Transverse colon (tissue), 4 donors: ENCODE measurements at regions not wholly inside any gene's neighbourhood (a gene's known extent, or its start where the extent isn't known, plus 50 kb on each side); places are given as distances from the start of the nearest gene placed in this dataset.

Experiments
- DNase-seq: peaks from one replicate; pipeline ENCODE4 v3.0.0-alpha.2; 2019
- H3K27ac ChIP-seq, 4 donors: fragments of 200-600 bp; sonication (generic); 2 replicates each; pipeline ENCODE4 v1.5.1; 2016 to 2018; ENCODE audit warnings: inconsistent platforms in 4 of 4
- H3K27me3 ChIP-seq: fragments of 200-600 bp; sonication (generic); 2 replicates; pipeline ENCODE4 v1.5.1; 2017; ENCODE audit warnings: inconsistent platforms
- H3K36me3 ChIP-seq, 4 donors: fragments of 200-600 bp; sonication (generic); 2 replicates each; pipeline ENCODE4 v1.5.1; 2017 to 2019; ENCODE audit warnings: inconsistent platforms in 4 of 4
- H3K4me1 ChIP-seq, 4 donors: fragments of 200-600 bp; sonication (generic); 2 replicates each; pipeline ENCODE4 v1.5.1; 2017 to 2020; ENCODE audit warnings: inconsistent platforms in 4 of 4
- H3K4me3 ChIP-seq, 4 donors: fragments of 200-600 bp; sonication (generic); 1 replicate in 1 of 4; 2 replicates in 3 of 4; pipeline versions ENCODE4 v1.5.1 to v1.6.1; 2017 to 2019; ENCODE audit warnings: inconsistent platforms in 4 of 4
- H3K9me3 ChIP-seq, 2 donors: fragments of 200-600 bp; sonication (generic); 2 replicates each; pipeline ENCODE4 v1.5.1; 2017 to 2019; ENCODE audit warnings: inconsistent platforms in 2 of 2
- CTCF ChIP-seq, 5 experiments: fragments of 200-600 bp in 3 of 5; fragments of 450-650 bp in 2 of 5; sonication (generic) in 3 of 5; IDR thresholded peaks; 1 replicate in 2 of 5; 2 replicates in 3 of 5; pipeline ENCODE4 v1.5.1; 2016 to 2017; ENCODE audit warnings: antibody characterized with exemption in 5 of 5, inconsistent platforms in 3 of 5, mild to moderate bottlenecking in 2 of 5, moderate library complexity in 1 of 5
- EP300 ChIP-seq: sonication (generic); formaldehyde crosslinking; IDR thresholded peaks from one replicate; pipeline ENCODE4 v1.6.1; 2017; ENCODE audit warnings: antibody characterized with exemption, low read depth
- POLR2A ChIP-seq: fragments of 450-650 bp; IDR thresholded peaks from one replicate; pipeline ENCODE4 v1.6.1; 2016; ENCODE audit warnings: antibody characterized with exemption, mild to moderate bottlenecking, moderate library complexity
- POLR2AphosphoS5 ChIP-seq, 3 donors: sonication (generic); formaldehyde crosslinking; IDR thresholded peaks; one replicate each; pipeline ENCODE4 v1.6.1; 2016; ENCODE audit warnings: antibody characterized with exemption in 3 of 3
- WGBS, 2 donors: methylation state at CpG; one replicate each; pipeline ENCODE4 v1.1.5; 2018; ENCODE audit warnings: low coverage in 1 of 2; 5-methylcytosine and 5-hydroxymethylcytosine counted together
- in situ Hi-C, 4 donors: fragments of 200-750 bp; cut with MboI; loops; one replicate each; pipeline versions ENCODE4 v1.15.0 to v1.15.1; 2017; ENCODE audit warnings: low sequenced_read_pairs in 3 of 4, low pct_ligation_motif_present in 1 of 4, low pct_unique_long_range_greater_than_20kb in 1 of 4
- intact Hi-C: fragments of 100-400 bp; cut with DNase I; formaldehyde crosslinking; loops from one replicate; pipeline ENCODE4 v1.15.1; 2023; ENCODE audit warnings: low total_unique reads

- in situ Hi-C loops (no loop called here), intact Hi-C loops (no loop called here)
- Histone ChIP-seq H3K9me3 (no peaks in the 10 kb centered on the region), H3K36me3 (no peaks in the 10 kb centered on the region), H3K27ac (no peak overlapping the region), H3K27me3 (no peaks in the 10 kb centered on the region), H3K4me3 (no peak overlapping the region), H3K4me1 (no peaks in the 10 kb centered on the region)
- DNase-seq = no peak
- WGBS, 2 donors = 70 to 97% methylated on average over 7 to 20 of the region's 20 CpGs
- TF ChIP-seq EP300 (no peak), POLR2AphosphoS5 (IDR thresholded peaks at IDR 0.05) (no peak), CTCF (IDR thresholded peaks at IDR 0.05) (no peak), POLR2A (no peak)
Measured at GRCh38 chr20:60485012-60485760, 527.0 kb downstream of the CDH26 start.

GRCh38 chr20:60486315-60486714 is 528.1 kb downstream of the CDH26 start:
- Histone ChIP-seq H3K9me3 (no peaks in the 10 kb centered on the region), H3K4me3 (no peak overlapping the region), H3K4me1 (no peaks in the 10 kb centered on the region), H3K27me3 (no peaks in the 10 kb centered on the region), H3K36me3 (no peaks in the 10 kb centered on the region), H3K27ac (no peak overlapping the region)
- 90% methylated on average over 10 of the region's 10 CpGs; no CpG with 5 or more reads in 1 of the 2 donors for WGBS, 2 donors
- intact Hi-C loops (no loop called here), in situ Hi-C loops (no loop called here)
- no peak for DNase-seq
- TF ChIP-seq EP300 = no peak
- no peak for TF ChIP-seq POLR2AphosphoS5 (IDR thresholded peaks at IDR 0.05)
- no peak for TF ChIP-seq CTCF (IDR thresholded peaks at IDR 0.05)
- no peak for TF ChIP-seq POLR2A

GRCh38 chr20:60486937-60487336 is 528.7 kb downstream of the CDH26 start:
- H3K4me1 ChIP-seq = no peaks in the 10 kb centered on the region
- DNase-seq = no peak
- in situ Hi-C loops (no loop called here), intact Hi-C loops (no loop called here)
- no peaks in the 10 kb centered on the region for H3K27me3 ChIP-seq
- TF ChIP-seq EP300 = no peak
- TF ChIP-seq POLR2AphosphoS5 (IDR thresholded peaks at IDR 0.05) = no peak
- TF ChIP-seq POLR2A = no peak
- no peak for TF ChIP-seq CTCF (IDR thresholded peaks at IDR 0.05)
- no peak overlapping the region for H3K27ac ChIP-seq
- H3K4me3 ChIP-seq = no peak overlapping the region
- H3K36me3 ChIP-seq = no peaks in the 10 kb centered on the region
- H3K9me3 ChIP-seq = no peaks in the 10 kb centered on the region
- WGBS, 2 donors = 89% methylated on average over 8 of the region's 8 CpGs; no CpG with 5 or more reads in 1 of the 2 donors

- Histone ChIP-seq H3K27me3 (no peaks in the 10 kb centered on the region), H3K9me3 (no peaks in the 10 kb centered on the region), H3K4me1 (no peaks in the 10 kb centered on the region), H3K4me3 (no peak overlapping the region), H3K27ac (no peak overlapping the region), H3K36me3 (no peaks in the 10 kb centered on the region)
- 67 to 75% methylated on average over 4 to 8 of the region's 8 CpGs for WGBS, 2 donors
- TF ChIP-seq CTCF (IDR thresholded peaks at IDR 0.05) (no peak), EP300 (no peak), POLR2A (no peak), POLR2AphosphoS5 (IDR thresholded peaks at IDR 0.05) (no peak)
- intact Hi-C loops (no loop called here), in situ Hi-C loops (no loop called here)
- DNase-seq = no peak
Measured at GRCh38 chr20:60490217-60491050, 532.2 kb downstream of the CDH26 start.
